HepG2 (cell line): ENCODE measurements at regions not wholly inside any gene's neighbourhood (a gene's known extent, or its start where the extent isn't known, plus 50 kb on each side); places are given as distances from the start of the nearest gene placed in this dataset.

ENCODE experiments used
- ATAC-seq: fragments of 200-7000 bp; cut with Tn5 transposase; 3 replicates; pipeline ENCODE4 v1.9.1; 2020; ENCODE audit warnings: mild to moderate bottlenecking, moderate library complexity
- BruUV-seq: library from RNA; stranded (reverse); fragments of 400-500 nt; replicated peaks from 2 replicates; lab custom pipeline; 2021; lab: Mats Ljungman, UMichigan
- CTCF ChIA-PET: fragments of 300-600 bp; formaldehyde crosslinking; extraction: SDS; loops from one replicate; lab custom pipeline; 2021; ENCODE audit warnings: low total read pairs, inconsistent platforms, low intra/inter-chr PET ratio; lab: Yijun Ruan, JAX
- POLR2A ChIA-PET: fragments of 350-600 bp; sonication (Branson Sonifier 250); formaldehyde crosslinking; loops from one replicate; lab custom pipeline; 2020; ENCODE audit warnings: antibody characterized with exemption, inconsistent platforms; lab: Yijun Ruan, JAX
- DNase-seq: peaks from one replicate; pipeline ENCODE4 v3.0.0-alpha.2; 2015; ENCODE audit warnings: low spot score
- FAIRE-seq: peaks from 3 replicates; lab custom pipeline; 2011; peaks lifted over from hg19 to GRCh38; lab: Jason Lieb, UNC
- H2AFZ ChIP-seq: one replicate; pipeline ENCODE4 v1.6.1; 2011; ENCODE audit warnings: low read length, inconsistent platforms
- H3K27ac ChIP-seq: fragments of 300-600 bp; 3 replicates; pipeline ENCODE4 v1.8.0; 2011; ENCODE audit warnings: mixed run types, mild to moderate bottlenecking, mixed read lengths, low read length, inconsistent platforms; ENCODE audit not compliant: insufficient read depth; ENCODE audit errors: extremely low read length
- H3K27me3 ChIP-seq, 2 experiments: fragments of 200-600 bp in 1 of 2; 2 replicates in 1 of 2; 3 replicates in 1 of 2; pipeline versions ENCODE4 v1.6.0 to v1.8.0; 2011; ENCODE audit warnings: low read length in 2 of 2, mild to moderate bottlenecking in 2 of 2, moderate library complexity in 2 of 2, inconsistent platforms in 1 of 2; ENCODE audit not compliant: insufficient read depth in 2 of 2, control insufficient read depth in 1 of 2
- H3K36me3 ChIP-seq, 2 experiments: fragments of 200-600 bp in 1 of 2; replicated peaks in 1 of 2; 2 replicates in 1 of 2; 3 replicates in 1 of 2; pipeline versions ENCODE4 v1.5.1 to v1.8.0; 2011; ENCODE audit warnings: low read length in 2 of 2, inconsistent platforms in 1 of 2; ENCODE audit not compliant: insufficient read depth in 2 of 2, control insufficient read depth in 1 of 2
- H3K4me1 ChIP-seq: 2 replicates; pipeline ENCODE4 v1.5.1; 2012; ENCODE audit warnings: low read length, inconsistent platforms; ENCODE audit not compliant: insufficient read depth
- H3K4me2 ChIP-seq: 2 replicates; pipeline ENCODE4 v1.6.0; 2011; ENCODE audit warnings: low read depth, low read length, inconsistent platforms
- H3K4me3 ChIP-seq, 3 experiments: fragments of 200-600 bp in 1 of 3; sonication (generic), shearing (Covaris generic) in 1 of 3; replicated peaks in 1 of 3; 2 replicates each; pipeline ENCODE4 v1.5.1; 2011 to 2016; ENCODE audit warnings: low read length in 3 of 3, inconsistent platforms in 2 of 3, low read depth in 2 of 3, mild to moderate bottlenecking in 2 of 3, control low read depth in 1 of 3, mixed read lengths in 1 of 3; ENCODE audit not compliant: insufficient read depth in 1 of 3
- H3K79me2 ChIP-seq: one replicate; pipeline ENCODE4 v1.6.1; 2011; ENCODE audit warnings: low read length, inconsistent platforms; ENCODE audit not compliant: insufficient read depth
- H3K9ac ChIP-seq: 2 replicates; pipeline ENCODE4 v1.6.0; 2011; ENCODE audit warnings: mild to moderate bottlenecking, low read depth, low read length, inconsistent platforms; ENCODE audit not compliant: insufficient read depth
- H3K9me3 ChIP-seq: 2 replicates; pipeline ENCODE4 v1.5.1; 2012; ENCODE audit warnings: mild to moderate bottlenecking, low read length
- H4K20me1 ChIP-seq: 2 replicates; pipeline ENCODE4 v1.6.0; 2011; ENCODE audit warnings: inconsistent platforms, mild to moderate bottlenecking, low read length, moderate library complexity; ENCODE audit not compliant: insufficient read depth
- SMC3 ChIP-seq: IDR thresholded peaks from 2 replicates; pipeline ENCODE4 v1.6.1; 2011; ENCODE audit warnings: low read length, improper control_type of control experiment
- STAG1 ChIP-seq: sonication (generic); formaldehyde crosslinking; IDR thresholded peaks from 2 replicates; pipeline ENCODE4 v1.4.0; 2020; ENCODE audit warnings: missing genetic modification reagents
- WGBS: methylation state at CpG from one replicate; pipeline ENCODE4 v1.1.6; 2017; ENCODE audit warnings: low lambda C conversion rate; 5-methylcytosine and 5-hydroxymethylcytosine counted together
- in situ Hi-C: cut with HindIII; loops from 2 replicates; pipeline ENCODE4 v1.10.0; 2017; ENCODE audit warnings: low pct_unique_long_range_greater_than_20kb; ENCODE audit not compliant: extremely low pct_ligation_motif_present
- intact Hi-C: fragments of 100-400 bp; cut with micrococcal nuclease; formaldehyde crosslinking; loops from one replicate; pipeline ENCODE4 v1.10.0; 2022; ENCODE audit not compliant: unreplicated experiment
- TF ChIP-seq, protein P1 (sequence below): sonication (generic); formaldehyde crosslinking; IDR thresholded peaks from 2 replicates; pipeline ENCODE4 v1.4.0; 2020; ENCODE audit warnings: missing genetic modification reagents, borderline replicate concordance
- TF ChIP-seq, protein P2 (sequence below): sonication (generic); formaldehyde crosslinking; IDR thresholded peaks from 2 replicates; pipeline ENCODE4 v1.5.0; 2020; ENCODE audit warnings: mild to moderate bottlenecking, missing genetic modification reagents, moderate library complexity

DNA sequence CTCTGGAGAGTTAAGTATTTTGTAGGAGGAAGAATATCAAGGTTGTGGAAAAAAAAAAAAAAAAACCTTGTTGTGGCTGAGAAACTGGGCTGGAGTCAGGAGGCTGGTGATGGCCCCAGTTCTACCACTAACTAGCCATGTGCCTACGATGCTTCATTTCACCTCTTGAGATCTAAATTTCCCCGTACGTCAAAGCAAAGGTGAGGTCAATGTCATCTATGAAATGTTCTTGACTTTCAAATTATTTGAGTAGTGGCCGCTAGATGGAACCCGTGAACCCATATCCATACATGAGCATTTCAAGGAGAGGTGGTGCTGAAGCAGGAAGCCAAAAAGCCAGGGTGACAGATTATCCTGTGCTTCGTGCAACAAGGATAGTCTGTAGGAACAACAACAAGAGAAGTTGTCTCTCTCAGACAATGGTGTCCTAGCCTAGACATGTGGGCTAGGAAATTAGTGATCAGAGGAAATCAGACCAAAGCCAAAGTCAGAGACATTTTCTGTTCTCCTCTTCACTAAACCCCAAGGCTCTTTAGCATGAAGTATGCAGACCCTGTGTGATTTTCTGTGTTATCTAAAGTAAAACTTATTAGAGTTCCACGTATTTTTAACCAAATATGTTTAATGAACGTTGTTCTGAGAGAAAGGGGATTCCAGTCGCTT is 95.5 kb upstream of the ETV6 start:
- H4K20me1 ChIP-seq: no peaks in the 10 kb centered on the region
- no peaks in the 10 kb centered on the region; a peak in 1 of 5 replicates for H3K27me3 ChIP-seq
- no peak overlapping the region for H2AFZ ChIP-seq
- H3K9me3 ChIP-seq: no peaks in the 10 kb centered on the region
- H3K27ac ChIP-seq: no peak overlapping the region
- ATAC-seq: peak; percentile 66
- peak; percentile 72 for FAIRE-seq
- POLR2A ChIA-PET: no interaction called here
- WGBS: 10% methylated on average over 9 of the region's 9 CpGs
- DNase-seq: peak; percentile 34
- H3K4me2 ChIP-seq: no peak overlapping the region
- H3K79me2 ChIP-seq: no peaks in the 10 kb centered on the region
- H3K36me3 ChIP-seq: no peaks in the 10 kb centered on the region
- TF ChIP-seq SMC3 (peak; percentile 32; the same call in 1 of the 2 replicates), STAG1 (CRISPR knock-in tag) (peak; percentile 58)
- TF ChIP-seq, protein P1, sequence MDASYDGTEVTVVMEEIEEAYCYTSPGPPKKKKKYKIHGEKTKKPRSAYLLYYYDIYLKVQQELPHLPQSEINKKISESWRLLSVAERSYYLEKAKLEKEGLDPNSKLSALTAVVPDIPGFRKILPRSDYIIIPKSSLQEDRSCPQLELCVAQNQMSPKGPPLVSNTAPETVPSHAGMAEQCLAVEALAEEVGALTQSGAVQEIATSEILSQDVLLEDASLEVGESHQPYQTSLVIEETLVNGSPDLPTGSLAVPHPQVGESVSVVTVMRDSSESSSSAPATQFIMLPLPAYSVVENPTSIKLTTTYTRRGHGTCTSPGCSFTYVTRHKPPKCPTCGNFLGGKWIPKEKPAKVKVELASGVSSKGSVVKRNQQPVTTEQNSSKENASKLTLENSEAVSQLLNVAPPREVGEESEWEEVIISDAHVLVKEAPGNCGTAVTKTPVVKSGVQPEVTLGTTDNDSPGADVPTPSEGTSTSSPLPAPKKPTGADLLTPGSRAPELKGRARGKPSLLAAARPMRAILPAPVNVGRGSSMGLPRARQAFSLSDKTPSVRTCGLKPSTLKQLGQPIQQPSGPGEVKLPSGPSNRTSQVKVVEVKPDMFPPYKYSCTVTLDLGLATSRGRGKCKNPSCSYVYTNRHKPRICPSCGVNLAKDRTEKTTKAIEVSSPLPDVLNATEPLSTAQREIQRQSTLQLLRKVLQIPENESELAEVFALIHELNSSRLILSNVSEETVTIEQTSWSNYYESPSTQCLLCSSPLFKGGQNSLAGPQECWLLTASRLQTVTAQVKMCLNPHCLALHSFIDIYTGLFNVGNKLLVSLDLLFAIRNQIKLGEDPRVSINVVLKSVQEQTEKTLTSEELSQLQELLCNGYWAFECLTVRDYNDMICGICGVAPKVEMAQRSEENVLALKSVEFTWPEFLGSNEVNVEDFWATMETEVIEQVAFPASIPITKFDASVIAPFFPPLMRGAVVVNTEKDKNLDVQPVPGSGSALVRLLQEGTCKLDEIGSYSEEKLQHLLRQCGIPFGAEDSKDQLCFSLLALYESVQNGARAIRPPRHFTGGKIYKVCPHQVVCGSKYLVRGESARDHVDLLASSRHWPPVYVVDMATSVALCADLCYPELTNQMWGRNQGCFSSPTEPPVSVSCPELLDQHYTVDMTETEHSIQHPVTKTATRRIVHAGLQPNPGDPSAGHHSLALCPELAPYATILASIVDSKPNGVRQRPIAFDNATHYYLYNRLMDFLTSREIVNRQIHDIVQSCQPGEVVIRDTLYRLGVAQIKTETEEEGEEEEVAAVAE (CRISPR knock-in tag): no peak
- TF ChIP-seq, protein P2, sequence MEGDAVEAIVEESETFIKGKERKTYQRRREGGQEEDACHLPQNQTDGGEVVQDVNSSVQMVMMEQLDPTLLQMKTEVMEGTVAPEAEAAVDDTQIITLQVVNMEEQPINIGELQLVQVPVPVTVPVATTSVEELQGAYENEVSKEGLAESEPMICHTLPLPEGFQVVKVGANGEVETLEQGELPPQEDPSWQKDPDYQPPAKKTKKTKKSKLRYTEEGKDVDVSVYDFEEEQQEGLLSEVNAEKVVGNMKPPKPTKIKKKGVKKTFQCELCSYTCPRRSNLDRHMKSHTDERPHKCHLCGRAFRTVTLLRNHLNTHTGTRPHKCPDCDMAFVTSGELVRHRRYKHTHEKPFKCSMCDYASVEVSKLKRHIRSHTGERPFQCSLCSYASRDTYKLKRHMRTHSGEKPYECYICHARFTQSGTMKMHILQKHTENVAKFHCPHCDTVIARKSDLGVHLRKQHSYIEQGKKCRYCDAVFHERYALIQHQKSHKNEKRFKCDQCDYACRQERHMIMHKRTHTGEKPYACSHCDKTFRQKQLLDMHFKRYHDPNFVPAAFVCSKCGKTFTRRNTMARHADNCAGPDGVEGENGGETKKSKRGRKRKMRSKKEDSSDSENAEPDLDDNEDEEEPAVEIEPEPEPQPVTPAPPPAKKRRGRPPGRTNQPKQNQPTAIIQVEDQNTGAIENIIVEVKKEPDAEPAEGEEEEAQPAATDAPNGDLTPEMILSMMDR: peak; percentile 73
- in situ Hi-C loops (loop anchor here (25.0 kb wide), 1 partner anchor 758 kb away; no protein-coding TSS in a partner anchor), intact Hi-C loops (loop anchor here (1.0 kb wide), 1 partner anchor 479 kb away; no protein-coding TSS in a partner anchor)
- CTCF ChIA-PET: interaction anchor here (1.1 kb wide), 1 partner anchor 480 kb away, joined by 6 read pairs; no protein-coding TSS in a partner anchor
- no peak overlapping the region for H3K9ac ChIP-seq
- no peak overlapping the region for H3K4me3 ChIP-seq
- no TSS peak for BruUV-seq
- no peaks in the 10 kb centered on the region for H3K4me1 ChIP-seq
